ENCODE measurements at regions not wholly inside any gene's neighbourhood (a gene's known extent, or its start where the extent isn't known, plus 50 kb on each side); places are given as distances from the start of the nearest gene placed in this dataset.

GRCh38 chr19:30083701-30084156, 141.7 kb downstream of the URI1 start:
- H3K9me3 ChIP-seq (ENCODE audit: low read depth, low read length, poor library complexity, severe bottlenecking), result no peaks in the 10 kb centered on the region
- no TSS peak for BruUV-seq (replicated peaks)
- ChIA-PET POLR2A (ENCODE audit: low non-redundant PET) (no interaction called here), CTCF (no interaction called here)
- no peaks in the 10 kb centered on the region for H3K36me3 ChIP-seq (ENCODE audit: insufficient read depth, low read length, poor library complexity, severe bottlenecking)
- no peaks in the 10 kb centered on the region for H3K4me1 ChIP-seq (ENCODE audit: insufficient read depth, low read length, poor library complexity, severe bottlenecking)
- DNase-seq (ENCODE audit: low spot score), result no peak
- intact Hi-C loops (cut with micrococcal nuclease; ENCODE audit: unreplicated experiment), result no loop called here
- no peak overlapping the region for H3K4me3 ChIP-seq (ENCODE audit: low read depth, low read length, poor library complexity, severe bottlenecking)
- no peak for TF ChIP-seq EZH2 (IDR thresholded peaks at IDR 0.05; ENCODE audit: borderline replicate concordance, low read depth, low read length, poor library complexity, severe bottlenecking)
- TF ChIP-seq CTCF (conservative IDR thresholded peaks at IDR 0.05; ENCODE audit: low read depth, low read length), result no peak
- no peaks in the 10 kb centered on the region for H3K27me3 ChIP-seq (replicated peaks; ENCODE audit: insufficient read depth, low read depth, low read length, poor library complexity)
- no peak overlapping the region for H3K27ac ChIP-seq (ENCODE audit: low read depth, low read length, poor library complexity, severe bottlenecking)

- CTCF ChIA-PET, result no interaction called here
- no peaks in the 10 kb centered on the region for H3K4me1 ChIP-seq (ENCODE audit: insufficient read depth, low read length, poor library complexity, severe bottlenecking)
- POLR2A ChIA-PET (ENCODE audit: low non-redundant PET), result no interaction called here
- H3K27ac ChIP-seq (ENCODE audit: low read depth, low read length, poor library complexity, severe bottlenecking), result no peak overlapping the region
- H3K36me3 ChIP-seq (ENCODE audit: insufficient read depth, low read length, poor library complexity, severe bottlenecking), result no peaks in the 10 kb centered on the region
- H3K4me3 ChIP-seq (ENCODE audit: low read depth, low read length, poor library complexity, severe bottlenecking), result no peak overlapping the region
- DNase-seq (ENCODE audit: low spot score), result no peak
- H3K9me3 ChIP-seq (ENCODE audit: low read depth, low read length, poor library complexity, severe bottlenecking), result no peaks in the 10 kb centered on the region
- no TSS peak for BruUV-seq (replicated peaks)
- H3K27me3 ChIP-seq (replicated peaks; ENCODE audit: insufficient read depth, low read depth, low read length, poor library complexity), result no peaks in the 10 kb centered on the region
- intact Hi-C loops (cut with micrococcal nuclease; ENCODE audit: unreplicated experiment), result no loop called here
- TF ChIP-seq EZH2 (IDR thresholded peaks at IDR 0.05; ENCODE audit: borderline replicate concordance, low read depth, low read length, poor library complexity, severe bottlenecking) (no peak), CTCF (conservative IDR thresholded peaks at IDR 0.05; ENCODE audit: low read depth, low read length) (no peak)
These were observed 142.4 kb downstream of the URI1 start for GRCh38 chr19:30084390-30084819.

DNA sequence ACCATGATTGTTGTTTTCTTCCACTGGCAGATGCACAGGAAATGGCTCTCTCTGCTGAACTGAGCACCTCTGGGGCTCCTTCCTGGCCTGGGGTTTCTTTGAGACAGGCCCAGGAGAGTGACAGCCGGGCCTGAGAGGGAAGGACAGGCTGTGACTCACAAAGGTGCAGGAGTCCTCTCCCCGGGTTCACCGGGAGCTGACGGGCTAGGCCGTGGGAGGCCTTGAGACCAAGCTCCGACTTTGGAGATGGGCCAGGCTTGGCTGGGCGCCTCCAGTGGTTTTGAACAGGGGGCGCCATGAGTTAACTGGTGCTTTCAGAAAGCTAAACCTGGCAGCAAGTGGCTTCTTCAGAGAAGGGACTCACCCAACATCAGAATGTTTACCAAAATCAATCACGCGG, 143.4 kb downstream of the URI1 start:
- DNase-seq (ENCODE audit: low spot score), result peak; percentile 24
- H3K36me3 ChIP-seq (ENCODE audit: insufficient read depth, low read length, poor library complexity, severe bottlenecking), result no peaks in the 10 kb centered on the region
- H3K9me3 ChIP-seq (ENCODE audit: low read depth, low read length, poor library complexity, severe bottlenecking), result no peaks in the 10 kb centered on the region
- no TSS peak for BruUV-seq (replicated peaks)
- no peaks in the 10 kb centered on the region for H3K4me1 ChIP-seq (ENCODE audit: insufficient read depth, low read length, poor library complexity, severe bottlenecking)
- ChIA-PET CTCF (interaction anchor here (0.5 kb wide), 1 partner anchor 138 kb away, joined by 5 read pairs; no protein-coding TSS in a partner anchor), POLR2A (ENCODE audit: low non-redundant PET) (no interaction called here)
- no peak overlapping the region for H3K27ac ChIP-seq (ENCODE audit: low read depth, low read length, poor library complexity, severe bottlenecking)
- intact Hi-C loops (cut with micrococcal nuclease; ENCODE audit: unreplicated experiment), result no loop called here
- TF ChIP-seq CTCF (conservative IDR thresholded peaks at IDR 0.05; ENCODE audit: low read depth, low read length), result peak; percentile 36
- TF ChIP-seq EZH2 (IDR thresholded peaks at IDR 0.05; ENCODE audit: borderline replicate concordance, low read depth, low read length, poor library complexity, severe bottlenecking), result no peak
- H3K4me3 ChIP-seq (ENCODE audit: low read depth, low read length, poor library complexity, severe bottlenecking), result no peak overlapping the region
- no peaks in the 10 kb centered on the region for H3K27me3 ChIP-seq (replicated peaks; ENCODE audit: insufficient read depth, low read depth, low read length, poor library complexity)
